K562 (cell line): ENCODE measurements at regions not wholly inside any gene's neighbourhood (a gene's known extent, or its start where the extent isn't known, plus 50 kb on each side); places are given as distances from the start of the nearest gene placed in this dataset.

Experiments
- ATAC-seq: fragments of 200-7000 bp; cut with Tn5 transposase; 3 replicates; pipeline ENCODE4 v1.9.1; 2020; ENCODE audit warnings: moderate library complexity
- BruUV-seq: library from RNA; stranded (reverse); fragments of 400-500 nt; replicated peaks from 2 replicates; lab custom pipeline; 2021; lab: Mats Ljungman, UMichigan
- CTCF ChIA-PET: fragments of 300-600 bp; formaldehyde crosslinking; extraction: SDS; loops from one replicate; lab custom pipeline; 2021; ENCODE audit warnings: low intra/inter-chr PET ratio; lab: Yijun Ruan, JAX
- POLR2A ChIA-PET: fragments of 300-600, 350-650 bp; sonication (Branson Sonifier 250); formaldehyde crosslinking; extraction: SDS; loops from one replicate; lab custom pipeline; 2021; ENCODE audit warnings: antibody characterized with exemption, inconsistent platforms; lab: Yijun Ruan, JAX
- DNase-seq, 4 experiments: peaks; one replicate each; pipeline versions ENCODE4 v3.0.0 to v3.0.0-alpha.2; 2011 to 2018; ENCODE audit warnings: low spot score in 3 of 4, mixed read lengths in 3 of 4; ENCODE audit errors: extremely low read depth in 1 of 4
- FAIRE-seq: peaks from 2 replicates; lab custom pipeline; 2011; peaks lifted over from hg19 to GRCh38; lab: Jason Lieb, UNC
- H2AFZ ChIP-seq: 2 replicates; pipeline ENCODE4 v1.6.0; 2011; ENCODE audit warnings: low read depth, low read length, control low read depth, inconsistent platforms
- H3K27ac ChIP-seq: fragments of 200-600 bp; 3 replicates; pipeline ENCODE4 v1.8.0; 2011; ENCODE audit warnings: low read depth, mild to moderate bottlenecking, control low read depth, inconsistent platforms, low read length, moderate library complexity, mixed read lengths; ENCODE audit errors: extremely low read depth
- H3K27me3 ChIP-seq, 2 experiments: fragments of 300-600 bp in 1 of 2; 2 replicates in 1 of 2; 3 replicates in 1 of 2; pipeline versions ENCODE4 v1.6.0 to v1.8.0; 2011; ENCODE audit warnings: inconsistent platforms in 2 of 2, low read length in 2 of 2, mild to moderate bottlenecking in 1 of 2, mixed read lengths in 1 of 2, moderate library complexity in 1 of 2; ENCODE audit not compliant: control insufficient read depth in 2 of 2, insufficient read depth in 2 of 2
- H3K36me3 ChIP-seq: fragments of 300-600 bp; 3 replicates; pipeline ENCODE4 v1.8.0; 2011; ENCODE audit warnings: mild to moderate bottlenecking, low read length, inconsistent platforms; ENCODE audit not compliant: control insufficient read depth, insufficient read depth
- H3K4me1 ChIP-seq, 2 experiments: fragments of 200-600 bp in 1 of 2; replicated peaks in 1 of 2; 2 replicates in 1 of 2; 3 replicates in 1 of 2; pipeline versions ENCODE4 v1.5.1 to v1.8.0; 2011; ENCODE audit warnings: inconsistent platforms in 2 of 2, low read length in 2 of 2, mild to moderate bottlenecking in 1 of 2, mixed read lengths in 1 of 2, moderate library complexity in 1 of 2; ENCODE audit not compliant: control insufficient read depth in 2 of 2, insufficient read depth in 2 of 2
- H3K4me2 ChIP-seq: 2 replicates; pipeline ENCODE4 v1.6.1; 2011; ENCODE audit warnings: low read length, control low read depth, inconsistent platforms, mixed read lengths; ENCODE audit not compliant: insufficient read depth
- H3K4me3 ChIP-seq: fragments of 200-600 bp; sonication (generic), shearing (Covaris generic); 2 replicates; pipeline ENCODE4 v1.5.1; 2016; ENCODE audit warnings: control low read depth, inconsistent platforms
- H3K79me2 ChIP-seq: fragments of 200-600 bp; 3 replicates; pipeline ENCODE4 v1.8.0; 2011; ENCODE audit warnings: low read length, inconsistent platforms; ENCODE audit not compliant: control insufficient read depth, insufficient read depth
- H3K9ac ChIP-seq, 2 experiments: 2 replicates each; pipeline versions ENCODE4 v1.6.0 to v1.6.1; 2011; ENCODE audit warnings: low read depth in 2 of 2, low read length in 2 of 2, control low read depth in 1 of 2, inconsistent platforms in 1 of 2, mild to moderate bottlenecking in 1 of 2, mixed read lengths in 1 of 2; ENCODE audit not compliant: insufficient read depth in 1 of 2
- H3K9me1 ChIP-seq: one replicate; pipeline ENCODE4 v1.6.0; 2011; ENCODE audit warnings: inconsistent platforms, mild to moderate bottlenecking, low read length, moderate library complexity; ENCODE audit not compliant: control insufficient read depth, insufficient read depth
- H3K9me3 ChIP-seq: replicated peaks from 2 replicates; pipeline ENCODE4 v1.5.1; 2011; ENCODE audit warnings: low read depth, low read length, inconsistent platforms; ENCODE audit not compliant: control insufficient read depth, insufficient read depth
- H4K20me1 ChIP-seq: replicated peaks from 2 replicates; pipeline ENCODE4 v1.6.1; 2011; ENCODE audit warnings: low read length, inconsistent platforms, mixed read lengths; ENCODE audit not compliant: control insufficient read depth, insufficient read depth
- C11orf30 ChIP-seq: fragments of 450-650 bp; IDR thresholded peaks from 2 replicates; pipeline ENCODE4 v1.6.1; 2016; ENCODE audit warnings: low read depth, mild to moderate bottlenecking
- EHMT2 ChIP-seq: fragments of 450-650 bp; IDR thresholded peaks from 2 replicates; pipeline ENCODE4 v1.6.1; 2018; ENCODE audit warnings: antibody characterized with exemption
- KLF16 ChIP-seq: IDR thresholded peaks from 2 replicates; pipeline ENCODE4 v1.6.1; 2016; ENCODE audit warnings: antibody characterized with exemption
- LCOR ChIP-seq: sonication (generic); formaldehyde crosslinking; IDR thresholded peaks from 2 replicates; pipeline ENCODE4 v1.8.0; 2022; ENCODE audit warnings: mild to moderate bottlenecking, missing genetic modification reagents
- PHF20 ChIP-seq: fragments of 450-650 bp; IDR thresholded peaks from 2 replicates; pipeline ENCODE4 v1.6.1; 2018; ENCODE audit not compliant: partially characterized antibody
- SMARCA4 ChIP-seq: fragments of 450-650 bp; IDR thresholded peaks from 2 replicates; pipeline ENCODE4 v1.6.1; 2016
- SNIP1 ChIP-seq: fragments of 450-650 bp; IDR thresholded peaks from 2 replicates; pipeline ENCODE4 v1.7.1; 2017; ENCODE audit warnings: low read depth, mild to moderate bottlenecking
- ZBTB34 ChIP-seq: fragments of 250-450 bp; sonication (Bioruptor Pico); IDR thresholded peaks from 2 replicates; pipeline ENCODE4 v1.8.0; 2021; ENCODE audit warnings: mild to moderate bottlenecking, moderate library complexity
- WGBS: fragments of 100-300 bp; shearing (Covaris generic); methylation state at CpG from one replicate; pipeline ENCODE4 v1.1.6; 2016; ENCODE audit warnings: low coverage, mixed read lengths; ENCODE audit not compliant: insufficient coverage; ENCODE audit errors: missing lambda C conversion rate; 5-methylcytosine and 5-hydroxymethylcytosine counted together
- in situ Hi-C: fragments of 300-500 bp; cut with MboI; formaldehyde crosslinking; loops from 4 replicates; pipeline ENCODE4 v1.15.0; 2018; ENCODE audit warnings: inconsistent platforms, mixed read lengths
- intact Hi-C: fragments of 100-400 bp; cut with micrococcal nuclease; formaldehyde crosslinking; loops from 2 replicates; pipeline ENCODE4 v1.14.2; 2022
- TF ChIP-seq, protein P1 (sequence below): fragments of 150-350 bp; IDR thresholded peaks from 2 replicates; pipeline ENCODE4 v1.6.1; 2014; ENCODE audit warnings: low read depth, mild to moderate bottlenecking, low read length, borderline replicate concordance
- TF ChIP-seq, protein P2 (sequence below): fragments of 250-450 bp; sonication (Bioruptor Pico); IDR thresholded peaks from 2 replicates; pipeline ENCODE4 v1.4.0; 2020; ENCODE audit warnings: borderline replicate concordance

- Histone ChIP-seq H3K4me3 (no peak overlapping the region), H2AFZ (no peak overlapping the region), H3K9me1 (no peaks in the 10 kb centered on the region), H3K36me3 (no peaks in the 10 kb centered on the region), H3K4me1 (no peaks in the 10 kb centered on the region), H3K27me3 (no peaks in the 10 kb centered on the region), H3K4me2 (no peak overlapping the region), H4K20me1 (no peaks in the 10 kb centered on the region), H3K79me2 (no peaks in the 10 kb centered on the region), H3K9me3 (no peaks in the 10 kb centered on the region), H3K9ac (no peak overlapping the region), H3K27ac (no peak overlapping the region)
- BruUV-seq: no TSS peak
- intact Hi-C loops (no loop called here), in situ Hi-C loops (no loop called here)
- TF ChIP-seq, protein P1, sequence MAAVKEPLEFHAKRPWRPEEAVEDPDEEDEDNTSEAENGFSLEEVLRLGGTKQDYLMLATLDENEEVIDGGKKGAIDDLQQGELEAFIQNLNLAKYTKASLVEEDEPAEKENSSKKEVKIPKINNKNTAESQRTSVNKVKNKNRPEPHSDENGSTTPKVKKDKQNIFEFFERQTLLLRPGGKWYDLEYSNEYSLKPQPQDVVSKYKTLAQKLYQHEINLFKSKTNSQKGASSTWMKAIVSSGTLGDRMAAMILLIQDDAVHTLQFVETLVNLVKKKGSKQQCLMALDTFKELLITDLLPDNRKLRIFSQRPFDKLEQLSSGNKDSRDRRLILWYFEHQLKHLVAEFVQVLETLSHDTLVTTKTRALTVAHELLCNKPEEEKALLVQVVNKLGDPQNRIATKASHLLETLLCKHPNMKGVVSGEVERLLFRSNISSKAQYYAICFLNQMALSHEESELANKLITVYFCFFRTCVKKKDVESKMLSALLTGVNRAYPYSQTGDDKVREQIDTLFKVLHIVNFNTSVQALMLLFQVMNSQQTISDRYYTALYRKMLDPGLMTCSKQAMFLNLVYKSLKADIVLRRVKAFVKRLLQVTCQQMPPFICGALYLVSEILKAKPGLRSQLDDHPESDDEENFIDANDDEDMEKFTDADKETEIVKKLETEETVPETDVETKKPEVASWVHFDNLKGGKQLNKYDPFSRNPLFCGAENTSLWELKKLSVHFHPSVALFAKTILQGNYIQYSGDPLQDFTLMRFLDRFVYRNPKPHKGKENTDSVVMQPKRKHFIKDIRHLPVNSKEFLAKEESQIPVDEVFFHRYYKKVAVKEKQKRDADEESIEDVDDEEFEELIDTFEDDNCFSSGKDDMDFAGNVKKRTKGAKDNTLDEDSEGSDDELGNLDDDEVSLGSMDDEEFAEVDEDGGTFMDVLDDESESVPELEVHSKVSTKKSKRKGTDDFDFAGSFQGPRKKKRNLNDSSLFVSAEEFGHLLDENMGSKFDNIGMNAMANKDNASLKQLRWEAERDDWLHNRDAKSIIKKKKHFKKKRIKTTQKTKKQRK: no peak
- TF ChIP-seq LCOR (CRISPR knock-in tag): no peak
- no peak for TF ChIP-seq SMARCA4
- no peak for TF ChIP-seq PHF20
- TF ChIP-seq KLF16: no peak
- no peak for TF ChIP-seq ZBTB34 (CRISPR knock-in tag)
- TF ChIP-seq, protein P2, sequence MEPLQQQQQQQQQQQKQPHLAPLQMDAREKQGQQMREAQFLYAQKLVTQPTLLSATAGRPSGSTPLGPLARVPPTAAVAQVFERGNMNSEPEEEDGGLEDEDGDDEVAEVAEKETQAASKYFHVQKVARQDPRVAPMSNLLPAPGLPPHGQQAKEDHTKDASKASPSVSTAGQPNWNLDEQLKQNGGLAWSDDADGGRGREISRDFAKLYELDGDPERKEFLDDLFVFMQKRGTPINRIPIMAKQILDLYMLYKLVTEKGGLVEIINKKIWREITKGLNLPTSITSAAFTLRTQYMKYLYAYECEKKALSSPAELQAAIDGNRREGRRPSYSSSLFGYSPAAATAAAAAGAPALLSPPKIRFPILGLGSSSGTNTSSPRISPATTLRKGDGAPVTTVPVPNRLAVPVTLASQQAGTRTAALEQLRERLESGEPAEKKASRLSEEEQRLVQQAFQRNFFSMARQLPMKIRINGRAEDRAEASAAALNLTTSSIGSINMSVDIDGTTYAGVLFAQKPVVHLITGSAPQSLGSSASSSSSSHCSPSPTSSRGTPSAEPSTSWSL: no peak
- TF ChIP-seq SNIP1: no peak
- no peak for TF ChIP-seq C11orf30
- no peak for TF ChIP-seq EHMT2
- DNase-seq: no peak
- ChIA-PET POLR2A (no interaction called here), CTCF (no interaction called here)
- WGBS: 0% methylated on average over 1 of the region's 1 CpG
- no peak for ATAC-seq
- no peak for FAIRE-seq
Measured at GRCh38 chr6:97989451-97989850, 706.4 kb upstream of the MMS22L start.
